Psoas muscle (tissue), 7 donors: ENCODE measurements at regions not wholly inside any gene's neighbourhood (a gene's known extent, or its start where the extent isn't known, plus 50 kb on each side); places are given as distances from the start of the nearest gene placed in this dataset.
A peak's percentile ranks its signal among the peaks of the same experiment; 100 is the strongest.

Experiments
- ATAC-seq, 4 donors: fragments of 200-7000 bp; cut with Tn5 transposase; one replicate each; pipeline ENCODE4 v1.9.1; 2020; ENCODE audit warnings: moderate library complexity in 3 of 4, mild to moderate bottlenecking in 2 of 4
- DNase-seq, 2 donors: peaks; one replicate each; pipeline ENCODE4 v3.0.0-alpha.2; 2020
- H3K27ac ChIP-seq: fragments of 200-600 bp; one replicate; pipeline ENCODE4 v1.8.0; 2022
- H3K27me3 ChIP-seq, 3 donors: fragments of 200-600 bp in 1 of 3; one replicate each; pipeline versions ENCODE4 v1.6.1 to v1.8.0; 2013 to 2022; ENCODE audit warnings: low read length in 2 of 3, mild to moderate bottlenecking in 2 of 3, moderate library complexity in 1 of 3; ENCODE audit not compliant: insufficient read depth in 3 of 3
- H3K36me3 ChIP-seq, 2 donors: fragments of 200-600 bp in 1 of 2; one replicate each; pipeline versions ENCODE4 v1.6.1 to v1.8.0; 2013 to 2022; ENCODE audit warnings: low read depth in 1 of 2, mild to moderate bottlenecking in 1 of 2, moderate library complexity in 1 of 2; ENCODE audit not compliant: insufficient read depth in 1 of 2
- H3K4me1 ChIP-seq: fragments of 200-600 bp; one replicate; pipeline ENCODE4 v1.8.0; 2022
- H3K4me3 ChIP-seq: fragments of 200-600 bp; one replicate; pipeline ENCODE4 v1.8.0; 2022; ENCODE audit warnings: mild to moderate bottlenecking
- H3K9me3 ChIP-seq: fragments of 200-600 bp; one replicate; pipeline ENCODE4 v1.8.0; 2022
- CTCF ChIP-seq: fragments of 200-600 bp; IDR thresholded peaks from one replicate; pipeline ENCODE4 v1.8.0; 2022; ENCODE audit warnings: antibody characterized with exemption
- WGBS, 3 donors: extraction: QIAGEN DNeasy Blood & Tissue Kit; methylation state at CpG; one replicate each; pipeline versions ENCODE4 v1.1.6 to v1.1.7; 2013; 5-methylcytosine and 5-hydroxymethylcytosine counted together
- intact Hi-C, 2 donors: fragments of 100-400 bp; cut with DNase I; formaldehyde crosslinking; loops; one replicate each; pipeline versions ENCODE4 v1.11.0 to v1.14.2; 2022
- donor health status: healthy with polysubstance abuse.
- donor health status: DM: no; HTN: no; CAD: no; lungs with moderate emphysema.
- donor health status: Bipolar disorder and iron deficiency.
- donor health status: healthy.
- donor health status: DM: yes; HTN: yes; CAD: no.
- donor health status: DM: no; HTN: no; CAD: no.
- donor health status: DM: yes; HTN: yes; CAD: no.

- intact Hi-C loops = no loop called here
- no peaks in the 10 kb centered on the region for H3K36me3 ChIP-seq
- no peaks in the 10 kb centered on the region for H3K4me1 ChIP-seq
- TF ChIP-seq CTCF = no peak
- no peak overlapping the region for H3K4me3 ChIP-seq
- no peak overlapping the region for H3K27ac ChIP-seq
- DNase-seq (peak; percentile 53 to 76), ATAC-seq (peak; percentile 21 to 63 (median 38))
- H3K9me3 ChIP-seq = no peaks in the 10 kb centered on the region
- whole genome bisulfite sequencing, 3 donors = 38 to 46% (median 42%) methylated on average over 10 to 20 of the region's 20 CpGs
- peaks cover 0 to 2% (median 1%) of the 10 kb centered on the region in 3 donors for H3K27me3 ChIP-seq
Observed at GRCh38 chr1:25022361-25023189, 92.5 kb upstream of the RUNX3 start.

- Histone ChIP-seq H3K9me3 (no peaks in the 10 kb centered on the region), H3K36me3 (no peaks in the 10 kb centered on the region), H3K4me3 (no peak overlapping the region), H3K27ac (no peak overlapping the region), H3K4me1 (no peaks in the 10 kb centered on the region), H3K27me3 (peaks cover 0 to 2% (median 0%) of the 10 kb centered on the region in 3 donors)
- intact Hi-C loops = no loop called here
- WGBS, 3 donors = 77 to 87% (median 80%) methylated on average over 9 of the region's 9 CpGs
- ATAC-seq (no peak), DNase-seq (no peak)
- no peak for TF ChIP-seq CTCF
Observed at GRCh38 chr1:25021591-25022215, 91.6 kb upstream of the RUNX3 start.

GRCh38 chr1:25020851-25021590, 90.9 kb upstream of the RUNX3 start:
- H3K27ac ChIP-seq = no peak overlapping the region
- H3K36me3 ChIP-seq = no peaks in the 10 kb centered on the region
- ATAC-seq (no peak), DNase-seq (no peak)
- H3K9me3 ChIP-seq = no peaks in the 10 kb centered on the region
- TF ChIP-seq CTCF = no peak
- no peaks in the 10 kb centered on the region for H3K4me1 ChIP-seq
- 78 to 84% (median 82%) methylated on average over 22 of the region's 22 CpGs for WGBS, 3 donors
- intact Hi-C loops = no loop called here
- H3K4me3 ChIP-seq = no peak overlapping the region
- H3K27me3 ChIP-seq = peaks cover 0 to 2% (median 0%) of the 10 kb centered on the region in 3 donors

GRCh38 chr1:25020173-25020845, 90.2 kb upstream of the RUNX3 start:
- TF ChIP-seq CTCF = no peak
- WGBS, 3 donors = 76 to 82% (median 81%) methylated on average over 15 of the region's 15 CpGs
- H3K9me3 ChIP-seq = no peaks in the 10 kb centered on the region
- ATAC-seq (no peak), DNase-seq (no peak)
- H3K4me1 ChIP-seq = no peaks in the 10 kb centered on the region
- H3K36me3 ChIP-seq = no peaks in the 10 kb centered on the region
- peaks cover 0 to 2% (median 0%) of the 10 kb centered on the region in 3 donors for H3K27me3 ChIP-seq
- H3K27ac ChIP-seq = no peak overlapping the region
- no peak overlapping the region for H3K4me3 ChIP-seq
- intact Hi-C loops = no loop called here
